ENCODE measurements at regions not wholly inside any gene's neighbourhood (a gene's known extent, or its start where the extent isn't known, plus 50 kb on each side); places are given as distances from the start of the nearest gene placed in this dataset.

- TF ChIP-seq CTCF (IDR thresholded peaks at IDR 0.05) (no peak), POLR2A (IDR thresholded peaks at IDR 0.05) (no peak)
Measured at GRCh38 chr15:70576276-70576675, 187.1 kb downstream of the UACA start.
